ENCODE measurements at regions not wholly inside any gene's neighbourhood (a gene's known extent, or its start where the extent isn't known, plus 50 kb on each side); places are given as distances from the start of the nearest gene placed in this dataset.

DNA sequence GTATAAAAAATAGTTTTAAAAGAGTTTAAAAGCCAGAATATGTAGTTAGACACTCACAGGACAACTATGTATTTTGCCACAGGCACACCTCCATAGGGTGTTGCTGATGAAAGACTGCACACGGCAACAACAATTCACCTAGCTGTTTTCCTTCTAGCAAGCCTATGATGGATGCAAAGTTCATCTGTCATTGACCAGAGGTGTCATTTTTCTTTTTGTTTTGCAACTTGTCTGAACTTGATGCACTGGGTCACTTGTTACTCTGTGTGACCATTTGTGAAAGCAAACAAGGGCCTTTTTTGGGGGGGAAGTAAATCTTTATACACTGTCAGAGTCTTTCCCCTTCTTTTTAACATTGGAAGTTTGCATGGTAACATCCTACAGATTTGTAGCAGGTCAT lies 258.0 kb upstream of the SEMA3A start:
- intact Hi-C loops (cut with DNase I) = no loop called here
- no peak for DNase-seq

DNA sequence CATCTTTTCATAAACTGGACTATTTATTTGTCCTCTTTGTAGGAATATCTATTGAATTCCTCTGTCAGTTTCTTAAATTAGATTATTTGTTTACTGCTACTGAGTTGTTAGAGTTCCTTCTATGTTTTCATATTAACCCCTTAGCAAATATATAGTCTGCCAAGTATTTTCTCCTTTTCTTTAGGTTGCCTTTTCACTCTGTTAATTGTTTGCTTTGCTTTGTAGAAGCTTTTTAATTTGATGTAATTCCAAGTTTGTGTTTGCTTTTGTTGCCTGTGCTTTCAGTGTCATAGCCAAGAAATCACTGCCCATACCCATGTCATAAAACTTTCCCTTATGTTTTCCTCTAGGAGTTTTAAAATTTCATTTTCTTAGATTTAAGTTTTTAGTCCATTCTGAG lies 256.2 kb upstream of the SEMA3A start:
- intact Hi-C loops (cut with DNase I) = no loop called here
- DNase-seq = no peak

DNA sequence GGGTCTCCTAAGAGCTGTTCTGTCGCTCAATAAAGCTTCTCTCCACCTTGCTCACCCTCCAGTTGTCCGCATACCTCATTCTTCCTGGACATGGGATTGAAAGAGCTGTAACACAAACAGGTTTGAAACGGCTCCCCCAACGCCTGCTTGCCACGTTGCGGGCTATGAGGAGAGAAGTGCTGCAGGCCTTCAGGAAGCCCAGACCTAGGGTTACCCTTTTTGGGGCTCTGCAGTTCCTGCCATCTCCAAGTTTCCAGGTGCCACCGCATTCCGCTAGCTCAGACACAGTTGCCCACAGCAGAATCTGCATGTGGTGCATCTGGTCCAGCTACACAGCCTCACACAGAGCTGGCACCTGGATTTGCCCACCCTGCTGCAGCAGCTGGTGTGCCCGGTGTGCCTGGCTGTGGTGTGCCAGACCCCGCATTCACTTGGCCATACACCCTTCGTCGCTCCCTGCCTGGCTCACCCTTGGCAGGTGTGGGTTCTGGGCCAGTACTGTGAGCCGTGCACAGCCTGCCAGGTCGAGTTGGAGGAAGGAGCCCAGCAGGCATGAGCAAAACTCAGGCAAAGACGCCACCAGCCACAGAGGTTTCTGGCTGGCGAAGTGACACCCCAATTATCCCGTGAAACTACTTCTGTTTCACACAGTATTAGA lies 253.2 kb upstream of the SEMA3A start:
- peak in 3 of 10 donors; percentile 62 to 75 (median 67) for DNase-seq
- intact Hi-C loops (cut with DNase I) = no loop called here

DNA sequence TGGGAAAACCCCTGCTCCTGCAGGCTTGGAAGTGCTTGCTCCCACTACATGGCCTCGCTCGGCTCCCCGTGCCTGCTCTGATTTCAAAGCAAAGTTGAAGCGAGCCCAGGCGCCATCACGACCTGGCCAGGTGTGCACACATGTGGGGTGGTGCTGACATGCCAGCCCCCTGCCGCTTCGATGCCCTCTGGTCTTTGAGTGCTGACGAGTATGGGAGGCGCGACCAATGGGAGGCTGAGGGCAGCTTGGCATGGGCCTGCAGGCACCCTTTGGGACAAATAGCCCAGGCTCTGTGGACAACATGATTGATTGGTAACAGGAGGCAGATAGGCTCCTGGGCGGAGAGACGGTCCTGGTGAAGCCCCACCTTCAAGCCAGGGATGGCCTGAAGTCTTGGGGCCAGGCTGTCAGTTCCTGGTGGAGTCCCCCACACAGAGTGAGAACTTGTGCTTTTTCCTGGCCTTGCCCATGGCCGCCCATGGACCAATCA lies 252.4 kb upstream of the SEMA3A start:
- intact Hi-C loops (cut with DNase I) = no loop called here
- DNase-seq = peak in 3 of 10 donors; percentile 52 to 83 (median 65)

DNA sequence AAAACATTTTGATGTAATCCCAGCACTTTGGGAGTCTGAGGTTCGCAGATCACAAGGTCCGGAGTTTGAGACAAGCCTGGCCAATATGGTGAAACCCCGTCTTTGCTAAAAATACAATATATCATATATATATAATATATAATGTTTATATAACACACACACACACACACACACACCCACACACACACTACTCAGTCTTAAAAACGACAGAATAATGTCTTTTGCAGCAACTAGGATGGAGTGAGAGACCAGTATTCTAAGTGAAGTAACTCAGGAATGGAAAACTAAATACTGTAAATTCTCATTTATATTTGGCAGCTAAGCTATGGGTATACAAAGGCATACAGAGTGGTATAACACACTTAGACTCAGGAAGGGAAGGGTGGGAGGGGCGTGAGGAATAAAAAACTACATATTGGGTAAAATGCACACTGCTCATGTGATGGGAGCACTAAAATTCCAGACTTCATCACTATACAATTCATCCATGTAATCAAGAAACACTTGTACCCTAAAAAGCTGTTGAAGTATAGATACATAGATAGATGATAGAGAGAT lies 231.2 kb upstream of the SEMA3A start:
- no peak for DNase-seq
- intact Hi-C loops (cut with DNase I) = no loop called here

DNA sequence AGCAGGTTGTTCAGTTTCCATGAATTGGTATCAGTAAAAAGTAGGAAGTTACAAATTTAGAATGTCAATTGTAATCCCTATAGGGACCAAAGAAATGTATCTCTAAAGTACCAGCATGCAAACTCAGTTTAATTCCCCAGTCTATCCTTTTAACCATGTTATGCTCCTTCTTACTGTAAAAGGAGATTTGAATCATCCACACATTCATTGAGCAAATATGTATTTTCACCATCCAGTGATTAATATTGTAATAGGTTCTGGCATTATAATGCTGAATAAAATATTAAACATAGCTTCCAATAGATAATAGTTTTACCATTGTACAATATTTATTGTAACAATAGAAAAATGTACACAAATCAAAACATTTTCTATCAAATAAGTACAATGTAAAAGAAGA lies 228.2 kb upstream of the SEMA3A start:
- intact Hi-C loops (cut with DNase I) = no loop called here
- no peak for DNase-seq

DNA sequence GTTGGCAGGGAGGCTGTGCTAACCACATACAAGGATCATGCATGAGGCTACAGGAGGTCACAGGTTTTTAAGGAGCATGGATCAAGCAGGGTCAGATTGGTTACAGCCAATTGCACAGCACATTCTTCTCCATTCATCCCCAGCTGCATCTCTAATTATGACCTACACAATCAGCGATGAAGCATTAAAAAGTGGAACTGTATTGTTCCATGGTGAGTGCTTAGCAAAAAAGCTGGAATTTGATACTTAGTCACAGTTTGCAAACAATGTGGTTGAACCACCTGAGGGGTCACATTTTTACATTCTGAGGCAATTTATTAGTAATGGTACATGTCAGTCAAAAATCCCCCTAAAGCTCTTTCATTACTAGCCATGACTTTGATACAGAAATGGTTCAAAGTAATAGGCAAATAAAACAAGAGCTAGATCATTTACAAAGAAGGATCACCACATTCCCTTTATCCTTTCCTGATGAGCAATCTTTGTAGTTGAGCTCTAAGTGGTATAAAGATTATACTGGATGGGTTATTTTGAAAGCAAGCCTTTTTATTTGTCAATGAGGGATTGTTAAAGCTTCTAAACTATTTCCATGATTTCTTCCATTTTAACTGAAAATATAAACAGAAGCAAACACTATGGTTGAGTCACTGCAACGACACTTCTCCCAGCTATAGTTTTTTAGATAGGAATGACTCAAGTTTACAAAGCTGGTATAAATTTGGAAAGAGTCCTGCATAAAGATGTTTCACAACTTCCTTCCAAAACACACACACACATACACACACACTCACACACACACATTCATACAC lies 217.8 kb upstream of the SEMA3A start:
- intact Hi-C loops (cut with DNase I) = no loop called here
- no peak for DNase-seq

DNA sequence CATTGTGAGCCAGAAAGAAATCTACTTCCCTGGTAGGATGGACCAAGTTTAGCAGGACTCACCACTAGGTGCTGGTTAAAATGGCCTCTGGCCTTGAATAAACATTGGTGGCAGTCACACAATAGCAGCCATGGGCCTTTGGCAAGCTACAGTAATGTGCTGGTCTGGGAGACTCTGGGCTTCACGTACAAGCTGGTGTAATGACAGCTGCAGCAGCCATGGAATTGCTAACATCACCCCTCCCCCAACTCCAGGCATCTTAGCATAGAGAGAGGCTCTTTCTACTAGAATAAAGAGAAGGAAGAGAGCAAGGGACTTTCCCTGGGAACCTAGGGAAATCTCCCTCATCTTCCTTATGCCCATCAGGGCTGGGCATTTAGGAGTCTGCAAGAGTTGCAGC lies 205.1 kb upstream of the SEMA3A start:
- intact Hi-C loops (cut with DNase I) = no loop called here
- DNase-seq = no peak

DNA sequence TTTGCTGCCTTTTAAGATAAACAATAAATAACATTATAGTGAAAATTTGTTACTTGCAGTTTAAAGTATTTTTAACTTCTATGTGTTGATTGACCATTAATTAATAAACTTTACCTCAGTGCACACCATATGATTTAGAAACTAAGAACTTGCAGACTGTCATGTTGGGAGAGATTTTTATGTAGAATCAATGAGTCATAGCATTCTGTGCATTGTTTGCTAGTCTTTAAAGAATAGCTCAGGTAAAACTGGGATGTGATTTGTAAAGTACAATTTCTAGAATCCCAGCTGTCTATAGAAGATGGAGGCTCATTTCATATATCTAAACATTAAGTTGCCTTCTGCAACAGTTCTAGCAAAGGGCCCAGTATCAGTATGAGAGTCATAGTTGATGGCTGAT lies 199.6 kb upstream of the SEMA3A start:
- DNase-seq = no peak
- intact Hi-C loops (cut with DNase I) = no loop called here

DNA sequence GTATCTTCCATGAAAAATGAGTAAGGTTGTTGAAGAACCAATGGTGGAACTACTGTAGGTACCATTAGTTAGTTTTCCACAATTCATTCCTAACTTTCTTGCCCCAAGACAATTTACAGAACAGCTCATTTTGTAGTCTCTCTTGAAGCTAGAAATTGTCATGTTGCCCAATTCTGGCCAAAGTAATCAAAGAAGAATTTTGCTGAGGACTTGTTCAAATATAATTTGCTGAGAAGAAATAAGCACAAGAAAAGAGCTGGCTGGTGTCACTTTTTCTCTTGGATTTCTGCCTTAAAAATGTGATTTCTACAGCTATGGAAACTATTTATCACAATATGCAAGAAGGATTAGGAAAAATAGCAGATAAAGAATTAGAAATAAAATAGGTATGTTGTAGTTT lies 199.2 kb upstream of the SEMA3A start:
- DNase-seq = no peak
- intact Hi-C loops (cut with DNase I) = no loop called here

DNA sequence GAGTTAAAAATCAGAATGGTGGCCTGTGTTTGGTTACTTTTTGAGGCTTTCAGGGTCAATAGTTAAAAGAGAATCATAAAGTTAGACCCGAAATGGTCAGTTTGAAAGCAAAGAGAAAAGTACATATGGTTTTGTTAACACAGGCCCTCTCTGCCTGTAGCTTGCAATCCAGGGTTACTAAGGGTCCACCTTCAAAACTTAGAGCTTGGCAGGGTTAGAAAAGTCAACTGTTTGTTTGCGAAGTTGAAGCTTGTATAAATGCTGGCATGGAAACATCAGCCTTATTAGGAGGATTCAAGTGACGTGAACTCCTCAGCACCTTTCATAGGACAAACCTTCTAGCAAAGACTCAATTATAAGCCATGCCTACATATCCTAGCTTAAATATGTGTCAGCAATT lies 196.3 kb upstream of the SEMA3A start:
- intact Hi-C loops (cut with DNase I) = no loop called here

DNA sequence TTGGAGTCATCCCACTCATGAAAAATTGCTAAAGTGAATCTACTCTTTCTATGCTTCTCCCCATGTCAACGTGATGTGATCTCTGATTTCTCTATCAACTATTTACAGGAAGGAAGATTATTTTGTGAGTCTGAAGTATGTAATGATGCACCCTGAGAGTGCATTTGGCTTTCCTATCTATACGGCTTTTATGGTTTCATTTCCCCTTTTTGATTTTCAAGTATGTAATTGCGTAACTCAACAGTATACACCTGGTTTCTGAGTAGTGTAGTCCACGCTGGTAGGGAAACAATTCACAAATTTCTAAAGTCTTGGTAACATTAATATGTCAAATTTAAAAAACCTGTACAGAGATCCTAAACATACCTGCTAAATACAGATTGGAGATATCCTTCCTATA lies 194.7 kb upstream of the SEMA3A start:
- no peak for DNase-seq
- intact Hi-C loops (cut with DNase I) = no loop called here

More for the DNA sequence above, 196.3 kb upstream of the SEMA3A start:
- DNase-seq = no peak

DNA sequence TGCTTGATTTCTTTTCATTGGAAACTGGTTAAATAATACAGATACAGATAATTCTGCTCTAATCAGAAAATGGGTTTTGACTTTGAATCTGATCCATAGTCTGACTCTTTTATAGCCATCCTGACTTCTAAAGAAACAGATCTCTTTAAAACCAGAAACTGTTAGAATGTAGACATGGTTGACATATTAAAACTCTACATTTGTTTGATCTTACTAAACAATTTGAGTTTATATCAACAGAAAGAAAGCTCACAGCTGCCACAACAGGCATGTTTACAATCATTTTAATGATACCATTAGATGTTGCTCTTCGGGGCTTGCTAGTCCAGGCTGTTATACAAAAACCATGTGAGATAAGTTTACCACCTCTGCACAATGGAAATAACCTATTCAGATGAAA lies 193.0 kb upstream of the SEMA3A start:
- intact Hi-C loops (cut with DNase I) = no loop called here
- DNase-seq = no peak

DNA sequence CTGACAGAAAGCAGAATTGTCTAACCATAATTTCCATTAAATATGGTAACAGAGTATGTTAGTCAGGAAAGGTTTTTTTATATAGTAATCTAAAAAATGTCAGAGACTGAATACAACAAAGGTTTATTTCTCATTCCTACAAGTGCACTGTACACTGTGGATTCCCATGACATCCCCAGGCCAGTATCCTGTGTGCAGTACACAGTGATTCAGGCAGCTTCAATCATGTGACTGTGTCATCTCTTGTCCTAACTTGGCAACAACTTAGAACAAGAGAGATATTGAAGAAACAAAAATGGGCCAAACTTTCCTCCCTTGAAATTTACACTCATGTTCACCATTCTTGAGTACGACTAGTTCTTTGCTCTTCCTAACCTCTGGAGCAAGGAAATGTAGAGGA lies 189.8 kb upstream of the SEMA3A start:
- DNase-seq = no peak
- intact Hi-C loops (cut with DNase I) = no loop called here

DNA sequence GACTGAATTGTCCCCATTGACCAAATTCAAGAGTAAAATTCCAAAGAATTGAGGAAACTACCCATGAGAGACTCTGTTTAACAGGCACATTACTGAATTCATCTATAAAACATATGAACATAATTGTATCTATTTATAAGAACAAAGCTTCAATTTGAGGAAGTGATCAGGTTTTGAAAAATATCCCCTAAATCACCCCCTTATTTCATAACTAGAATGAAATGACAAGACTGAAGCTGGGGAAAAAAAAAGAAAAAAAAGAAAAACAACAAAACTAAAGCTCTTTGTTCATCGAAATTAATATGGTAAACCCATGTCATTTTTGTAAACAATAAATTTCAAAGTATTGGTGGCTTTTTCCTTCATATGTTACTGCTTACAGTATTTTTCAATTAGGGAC lies 184.9 kb upstream of the SEMA3A start:
- intact Hi-C loops (cut with DNase I) = no loop called here
- DNase-seq = no peak

DNA sequence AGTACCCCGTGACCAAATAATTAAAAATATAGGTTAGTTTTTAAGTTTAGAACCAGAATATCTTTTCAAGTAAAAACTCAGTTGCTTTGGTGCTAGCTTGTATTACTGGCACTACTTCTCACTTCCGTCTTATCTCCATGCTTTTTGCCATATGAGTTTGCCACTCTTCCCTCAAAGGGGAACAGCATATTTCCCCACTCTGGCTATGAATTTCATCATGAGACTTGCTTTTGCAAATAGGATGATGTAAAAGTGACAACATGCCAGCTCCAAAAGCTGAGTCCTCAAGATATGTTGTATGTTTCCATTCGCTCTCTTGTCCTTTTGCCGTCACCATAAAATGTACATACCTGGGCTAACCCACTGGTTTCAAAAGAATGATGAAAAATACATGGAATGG lies 178.1 kb upstream of the SEMA3A start:
- no peak for DNase-seq
- intact Hi-C loops (cut with DNase I) = no loop called here

DNA sequence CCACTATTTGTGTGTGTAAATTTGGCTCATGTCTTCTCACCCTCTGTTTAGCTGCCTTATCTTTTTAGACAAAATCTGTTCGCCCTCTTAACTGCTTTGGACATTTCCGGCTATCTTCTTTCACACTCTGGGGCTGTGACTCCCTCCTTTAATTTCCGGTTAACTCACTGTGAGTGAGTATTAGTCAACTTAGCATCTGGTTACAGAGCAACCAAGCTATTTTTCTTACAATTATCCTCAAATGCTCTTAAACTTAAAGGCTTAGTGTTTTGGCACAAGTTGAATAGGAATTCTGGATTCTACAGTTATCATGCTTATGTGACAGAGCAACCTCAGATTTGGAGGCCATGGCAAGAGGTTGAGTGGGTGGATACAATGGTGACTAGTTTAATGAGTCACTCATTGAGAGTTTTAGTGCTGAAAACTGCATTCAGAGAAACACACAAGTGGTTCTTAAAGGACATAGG lies 177.6 kb upstream of the SEMA3A start:
- no peak for DNase-seq
- intact Hi-C loops (cut with DNase I) = no loop called here

DNA sequence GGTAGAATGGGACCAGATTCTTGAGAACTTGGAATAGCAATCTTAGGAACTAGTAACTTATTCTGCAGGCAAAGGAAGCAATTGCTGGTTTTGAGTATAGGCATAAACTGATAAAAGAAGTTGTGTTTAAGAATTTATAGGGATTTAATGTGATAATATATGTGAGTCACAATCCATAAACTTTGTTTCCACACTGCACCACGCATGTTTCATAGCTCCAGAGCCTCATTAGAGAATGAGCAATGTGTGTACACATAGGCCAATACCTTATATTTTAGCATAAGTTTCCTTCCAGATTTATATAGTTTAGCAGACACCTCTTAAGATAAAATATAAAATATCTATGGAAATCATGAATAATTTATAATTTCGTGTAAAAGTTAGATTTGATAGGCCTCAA lies 175.5 kb upstream of the SEMA3A start:
- DNase-seq = no peak
- intact Hi-C loops (cut with DNase I) = no loop called here

DNA sequence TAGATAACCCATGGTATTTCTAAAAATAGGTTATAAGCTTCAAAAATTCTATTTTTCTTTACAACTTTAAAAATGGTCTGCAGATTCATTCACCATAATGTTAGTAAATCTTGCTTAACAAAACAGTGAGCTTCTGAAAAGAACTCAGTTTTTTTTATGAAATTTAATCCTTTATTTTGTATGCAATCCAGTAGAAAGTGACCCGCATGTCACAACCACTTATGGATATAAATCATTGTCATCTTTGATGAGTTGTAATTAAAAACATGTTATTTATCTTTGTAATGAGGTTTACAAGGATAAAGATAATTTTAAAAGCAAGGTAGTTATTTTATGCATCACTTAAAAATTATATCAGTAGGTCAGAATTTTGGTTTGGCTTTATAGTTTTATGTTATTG lies 173.5 kb upstream of the SEMA3A start:
- intact Hi-C loops (cut with DNase I) = no loop called here
- no peak for DNase-seq

DNA sequence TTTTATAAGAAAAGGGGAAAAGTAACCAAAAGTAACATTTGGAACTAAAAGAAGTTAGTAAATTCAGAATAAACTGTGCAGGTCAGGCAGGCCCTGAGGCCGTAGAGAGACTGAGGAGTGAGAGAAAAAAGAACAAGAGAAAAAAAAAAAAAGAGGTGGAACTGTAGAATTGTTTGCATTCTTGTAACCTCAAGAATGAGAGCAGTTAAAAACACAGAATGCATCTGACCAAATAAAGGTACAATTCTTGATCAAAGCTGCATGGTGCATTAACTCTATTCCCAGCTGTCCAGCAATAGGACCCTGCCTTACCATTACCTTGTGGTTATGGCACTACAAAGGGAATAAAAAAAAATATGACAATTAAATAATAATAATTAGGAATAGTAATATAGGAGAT lies 170.1 kb upstream of the SEMA3A start:
- intact Hi-C loops (cut with DNase I) = no loop called here

DNA sequence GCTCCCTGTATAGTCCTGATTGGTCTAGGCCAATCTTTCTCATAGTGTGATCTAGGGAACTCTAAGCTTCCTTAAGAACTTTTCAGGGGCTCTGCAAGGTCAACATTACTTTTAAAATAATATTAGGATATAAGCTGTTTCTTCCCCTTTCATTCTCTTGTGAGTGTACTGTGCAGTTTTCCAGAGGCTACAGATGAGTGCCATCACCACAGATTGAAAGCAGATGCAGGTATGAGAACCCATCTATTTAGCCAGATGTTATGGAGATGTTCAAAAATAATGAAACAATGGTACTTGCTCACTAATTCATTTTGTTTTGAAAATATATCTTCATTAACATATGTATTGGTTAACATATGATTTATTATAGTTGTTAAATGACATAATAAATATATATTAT lies 169.2 kb upstream of the SEMA3A start:
- intact Hi-C loops (cut with DNase I) = no loop called here
- no peak for DNase-seq

More for the DNA sequence above, 170.1 kb upstream of the SEMA3A start:
- DNase-seq = no peak

DNA sequence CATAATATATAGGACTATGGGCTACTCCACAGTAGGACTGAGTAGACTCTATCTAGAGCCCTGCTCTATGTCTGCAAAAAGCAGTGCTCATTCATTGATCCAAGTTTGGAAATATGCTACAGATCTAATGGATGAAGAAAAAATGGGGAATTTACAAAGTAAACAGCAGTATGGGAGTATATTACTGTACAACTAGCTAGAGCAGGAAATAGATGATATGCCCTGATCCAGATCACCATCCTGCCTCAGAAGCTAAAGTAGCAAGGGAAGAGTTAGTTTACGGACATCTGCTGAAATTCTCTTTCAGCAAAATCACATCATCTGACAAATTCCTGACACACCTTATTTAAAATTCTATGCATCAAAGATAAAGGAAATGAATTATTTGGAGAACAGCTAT lies 168.2 kb upstream of the SEMA3A start:
- DNase-seq = no peak
- intact Hi-C loops (cut with DNase I) = no loop called here
